Activated CD8-positive, alpha-beta T cell treated with anti-CD3 and anti-CD28 coated beads for 36 hours (primary cell): ENCODE measurements at regions not wholly inside any gene's neighbourhood (a gene's known extent, or its start where the extent isn't known, plus 50 kb on each side); places are given as distances from the start of the nearest gene placed in this dataset.

Experiments
- ATAC-seq: fragments of 200-7000 bp; cut with Tn5 transposase; one replicate; pipeline ENCODE4 v1.10.0; 2021; ENCODE audit warnings: mild to moderate bottlenecking, moderate library complexity
- CTCF ChIA-PET: fragments of 350-600 bp; sonication (Branson Sonifier 250); formaldehyde crosslinking; loops from one replicate; lab custom pipeline; 2021; ENCODE audit warnings: antibody characterized with exemption; lab: Charles Lee
- POLR2A ChIA-PET: fragments of 350-600 bp; sonication (Branson Sonifier 250); formaldehyde crosslinking; loops from one replicate; lab custom pipeline; 2021; ENCODE audit warnings: antibody characterized with exemption; lab: Charles Lee
- DNase-seq: peaks from one replicate; pipeline ENCODE4 v3.0.0-alpha.2; 2020
- H3K27ac Mint-ChIP-seq: one replicate; pipeline ENCODE4 v1.8.0; 2021; ENCODE audit warnings: mild to moderate bottlenecking, mixed read lengths
- H3K27me3 Mint-ChIP-seq: one replicate; pipeline ENCODE4 v1.8.0; 2021; ENCODE audit warnings: mixed read lengths
- H3K36me3 Mint-ChIP-seq: one replicate; pipeline ENCODE4 v1.8.0; 2021; ENCODE audit warnings: low read depth, mixed read lengths
- H3K4me1 Mint-ChIP-seq: one replicate; pipeline ENCODE4 v1.8.0; 2021; ENCODE audit warnings: low read depth, mixed read lengths
- H3K4me3 Mint-ChIP-seq: one replicate; pipeline ENCODE4 v1.8.0; 2021; ENCODE audit warnings: mild to moderate bottlenecking, moderate library complexity, mixed read lengths
- H3K9me3 Mint-ChIP-seq: one replicate; pipeline ENCODE4 v1.8.0; 2021; ENCODE audit warnings: mixed read lengths
- intact Hi-C: fragments of 100-400 bp; cut with micrococcal nuclease; formaldehyde crosslinking; loops from one replicate; pipeline ENCODE4 v1.10.0; 2022
- TF ChIP-seq, protein P1 (sequence below): fragments of 200-600 bp; IDR thresholded peaks from one replicate; pipeline ENCODE4 v1.8.0; 2022; ENCODE audit warnings: antibody characterized with exemption, mild to moderate bottlenecking

DNA sequence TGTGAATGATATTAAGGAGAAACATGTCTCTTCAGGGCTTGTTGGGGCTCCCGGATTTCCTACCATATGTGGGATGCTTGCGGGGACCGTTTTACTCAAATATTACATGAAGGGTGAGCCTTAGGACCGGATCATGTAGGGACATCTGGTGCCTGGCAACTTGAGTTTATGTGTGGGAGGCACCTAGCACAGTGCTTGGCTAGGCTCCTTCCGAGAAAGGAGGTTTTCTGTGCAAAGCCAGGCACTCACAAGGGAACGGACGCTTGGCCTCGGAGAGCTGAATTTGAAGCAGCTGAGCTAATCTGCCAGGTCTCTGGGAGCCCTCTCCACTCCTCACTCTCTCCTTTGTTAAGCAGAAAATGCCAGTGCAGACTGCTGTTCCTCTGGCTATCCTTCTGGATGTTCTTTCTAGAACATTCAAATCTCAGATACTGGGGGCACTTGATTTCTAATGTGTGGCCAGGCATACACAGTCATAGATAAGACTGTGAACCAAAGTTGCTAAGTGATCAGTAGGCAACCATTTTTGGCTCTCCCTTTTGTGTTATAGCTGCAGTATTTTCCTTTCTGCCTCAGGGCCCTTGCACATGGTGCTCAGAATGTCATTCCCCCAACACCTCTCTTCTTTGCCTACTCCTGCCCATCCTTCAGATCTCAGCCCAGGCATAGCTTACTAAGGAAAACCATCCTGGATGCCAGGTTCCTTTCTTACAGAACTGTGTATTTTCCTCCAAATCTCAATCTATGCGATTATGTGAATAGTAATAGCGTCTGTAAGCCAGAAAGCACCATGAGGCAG lies 216.6 kb upstream of the CSF3R start:
- Mint-ChIP-seq H3K9me3 (no peaks in the 10 kb centered on the region), H3K36me3 (no peaks in the 10 kb centered on the region), H3K27ac (no peak overlapping the region), H3K4me3 (no peak overlapping the region), H3K4me1 (no peaks in the 10 kb centered on the region), H3K27me3 (peaks cover 8% of the 10 kb centered on the region)
- intact Hi-C loops, result no loop called here
- ChIA-PET POLR2A (no interaction called here), CTCF (interaction anchor here (1.0 kb wide), 1 partner anchor 735 kb away, joined by 4 read pairs; no protein-coding TSS in a partner anchor)
- DNase-seq (no peak), ATAC-seq (no peak)
- TF ChIP-seq, protein P1, sequence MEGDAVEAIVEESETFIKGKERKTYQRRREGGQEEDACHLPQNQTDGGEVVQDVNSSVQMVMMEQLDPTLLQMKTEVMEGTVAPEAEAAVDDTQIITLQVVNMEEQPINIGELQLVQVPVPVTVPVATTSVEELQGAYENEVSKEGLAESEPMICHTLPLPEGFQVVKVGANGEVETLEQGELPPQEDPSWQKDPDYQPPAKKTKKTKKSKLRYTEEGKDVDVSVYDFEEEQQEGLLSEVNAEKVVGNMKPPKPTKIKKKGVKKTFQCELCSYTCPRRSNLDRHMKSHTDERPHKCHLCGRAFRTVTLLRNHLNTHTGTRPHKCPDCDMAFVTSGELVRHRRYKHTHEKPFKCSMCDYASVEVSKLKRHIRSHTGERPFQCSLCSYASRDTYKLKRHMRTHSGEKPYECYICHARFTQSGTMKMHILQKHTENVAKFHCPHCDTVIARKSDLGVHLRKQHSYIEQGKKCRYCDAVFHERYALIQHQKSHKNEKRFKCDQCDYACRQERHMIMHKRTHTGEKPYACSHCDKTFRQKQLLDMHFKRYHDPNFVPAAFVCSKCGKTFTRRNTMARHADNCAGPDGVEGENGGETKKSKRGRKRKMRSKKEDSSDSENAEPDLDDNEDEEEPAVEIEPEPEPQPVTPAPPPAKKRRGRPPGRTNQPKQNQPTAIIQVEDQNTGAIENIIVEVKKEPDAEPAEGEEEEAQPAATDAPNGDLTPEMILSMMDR, result no peak

DNA sequence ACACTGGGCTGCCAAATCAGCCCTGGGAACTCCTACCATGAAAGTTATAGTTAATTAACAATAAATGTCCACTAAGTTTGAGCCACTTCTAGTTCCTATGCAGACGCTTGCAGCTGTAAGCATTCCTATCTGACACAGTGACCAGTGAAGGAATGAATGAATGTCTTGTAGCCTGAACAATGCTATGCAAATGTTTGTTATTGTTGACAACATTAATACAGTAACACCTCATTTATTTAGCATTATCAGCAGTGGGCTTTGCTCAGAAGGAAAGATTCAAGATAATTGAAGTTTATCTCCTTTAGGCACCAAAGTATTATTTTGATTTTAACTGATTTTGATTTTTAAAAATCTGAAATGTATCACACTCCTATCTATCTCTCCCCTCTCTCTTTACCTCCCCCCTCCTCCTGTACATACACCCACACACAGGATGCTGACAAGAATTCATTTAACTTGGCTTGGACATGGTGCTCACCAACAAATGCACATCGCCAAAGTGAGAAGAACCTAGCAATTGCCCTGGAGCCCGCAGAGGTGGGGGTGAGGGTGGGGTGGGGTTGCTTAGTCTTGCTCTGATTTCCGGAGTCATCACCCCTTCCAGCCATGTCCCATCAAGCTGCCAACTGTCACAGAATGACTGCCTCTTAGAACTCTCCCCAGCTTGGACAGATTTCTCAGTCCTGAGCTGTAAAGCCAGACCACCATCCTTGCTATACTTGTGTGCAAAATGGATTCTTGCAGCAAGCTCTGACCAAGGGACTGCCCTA lies 215.3 kb upstream of the CSF3R start:
- Mint-ChIP-seq H3K27ac (no peak overlapping the region), H3K9me3 (no peaks in the 10 kb centered on the region), H3K36me3 (no peaks in the 10 kb centered on the region), H3K4me1 (no peaks in the 10 kb centered on the region), H3K27me3 (peaks cover 12% of the 10 kb centered on the region), H3K4me3 (no peak overlapping the region)
- ATAC-seq, result no peak
- DNase-seq, result no peak
- ChIA-PET CTCF (no interaction called here), POLR2A (no interaction called here)
- TF ChIP-seq, protein P1, result no peak
- intact Hi-C loops, result no loop called here

DNA sequence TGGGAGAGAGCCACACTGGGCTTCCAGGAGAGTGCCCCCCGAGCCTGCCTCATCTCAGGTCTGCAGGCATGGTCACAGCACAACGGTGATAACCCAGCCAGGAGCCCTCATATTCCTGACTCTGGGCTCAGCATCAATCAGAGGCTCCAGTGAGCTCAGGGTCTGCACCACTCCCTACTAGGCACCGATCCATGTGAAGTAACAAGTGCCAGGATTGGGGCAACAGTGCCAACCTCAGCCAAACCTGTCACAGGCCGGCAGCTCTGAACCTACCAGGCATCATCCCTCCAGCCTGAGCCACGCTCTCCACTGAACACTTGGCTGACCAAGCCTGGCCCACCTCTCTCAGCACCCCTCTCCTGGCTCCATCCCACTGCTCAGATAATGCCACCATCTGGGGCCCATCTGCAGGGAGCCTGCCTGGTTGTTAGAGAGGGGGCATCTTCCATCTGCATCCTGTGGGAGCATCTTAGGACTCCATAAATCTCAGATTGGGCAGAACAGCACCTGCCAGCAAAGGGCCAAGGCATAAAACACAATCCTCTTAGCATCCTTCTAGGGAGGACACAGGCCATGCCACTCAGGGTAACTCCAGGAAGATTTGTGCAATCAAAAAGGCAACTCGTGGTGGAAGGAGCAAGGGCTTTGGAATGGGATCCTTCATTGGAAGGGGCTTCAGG lies 213.7 kb upstream of the CSF3R start:
- POLR2A ChIA-PET, result no interaction called here
- Mint-ChIP-seq H3K36me3 (no peaks in the 10 kb centered on the region), H3K4me3 (no peak overlapping the region), H3K4me1 (no peaks in the 10 kb centered on the region), H3K27me3 (peaks cover 12% of the 10 kb centered on the region), H3K27ac (no peak overlapping the region), H3K9me3 (no peaks in the 10 kb centered on the region)
- TF ChIP-seq, protein P1, result no peak
- ATAC-seq (no peak), DNase-seq (no peak)
- intact Hi-C loops, result no loop called here
- CTCF ChIA-PET, result no interaction called here

DNA sequence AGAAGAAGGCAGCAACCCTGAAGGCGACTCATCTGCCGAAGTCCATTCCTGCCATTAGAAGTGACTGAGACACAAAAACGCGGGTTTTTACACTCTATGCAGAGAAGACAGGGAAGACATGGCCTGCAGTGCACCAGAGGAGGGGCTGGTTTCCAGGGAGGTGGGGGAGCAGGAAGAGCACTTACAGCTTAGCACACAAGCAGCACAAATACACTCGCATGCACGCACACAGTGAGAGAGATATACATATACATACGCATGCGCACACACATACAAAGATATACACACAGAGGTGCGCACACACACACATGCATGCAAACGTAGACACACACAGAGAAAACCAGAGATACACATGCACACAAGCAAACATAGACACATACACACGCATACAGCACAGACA lies 210.9 kb upstream of the CSF3R start:
- ChIA-PET CTCF (no interaction called here), POLR2A (no interaction called here)
- intact Hi-C loops, result no loop called here
- DNase-seq (no peak), ATAC-seq (no peak)
- Mint-ChIP-seq H3K36me3 (no peaks in the 10 kb centered on the region), H3K27ac (no peak overlapping the region), H3K4me3 (no peak overlapping the region), H3K27me3 (peaks cover 12% of the 10 kb centered on the region), H3K4me1 (no peaks in the 10 kb centered on the region), H3K9me3 (no peaks in the 10 kb centered on the region)
- TF ChIP-seq, protein P1, result no peak

DNA sequence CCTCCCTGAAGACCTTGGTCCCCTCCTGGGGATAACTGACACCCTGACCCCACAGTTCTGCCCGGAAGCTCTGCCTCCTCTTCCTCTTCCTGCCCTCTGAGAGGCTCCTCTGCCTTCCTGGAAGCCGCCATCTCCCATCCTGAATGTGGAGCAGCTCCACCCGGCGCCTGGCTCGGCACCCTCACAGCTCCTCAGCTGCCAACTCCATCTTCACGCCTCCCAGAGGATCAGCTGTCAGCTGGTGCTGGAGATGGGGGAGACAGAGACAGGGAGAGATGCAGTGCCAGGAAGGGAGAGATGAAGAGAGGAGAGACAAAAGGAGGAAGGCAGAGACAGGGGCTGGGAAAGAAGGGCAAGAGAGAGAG lies 210.4 kb upstream of the CSF3R start:
- TF ChIP-seq, protein P1, result no peak
- H3K36me3 Mint-ChIP-seq, result no peaks in the 10 kb centered on the region
- H3K27me3 Mint-ChIP-seq, result peaks cover 12% of the 10 kb centered on the region
- H3K9me3 Mint-ChIP-seq, result no peaks in the 10 kb centered on the region
- POLR2A ChIA-PET, result no interaction called here
- H3K27ac Mint-ChIP-seq, result no peak overlapping the region
- H3K4me1 Mint-ChIP-seq, result no peaks in the 10 kb centered on the region
- CTCF ChIA-PET, result no interaction called here
- no peak overlapping the region for H3K4me3 Mint-ChIP-seq
- DNase-seq (no peak), ATAC-seq (no peak)
- intact Hi-C loops, result no loop called here
